ENCODE measurements at regions not wholly inside any gene's neighbourhood (a gene's known extent, or its start where the extent isn't known, plus 50 kb on each side); places are given as distances from the start of the nearest gene placed in this dataset.

DNA sequence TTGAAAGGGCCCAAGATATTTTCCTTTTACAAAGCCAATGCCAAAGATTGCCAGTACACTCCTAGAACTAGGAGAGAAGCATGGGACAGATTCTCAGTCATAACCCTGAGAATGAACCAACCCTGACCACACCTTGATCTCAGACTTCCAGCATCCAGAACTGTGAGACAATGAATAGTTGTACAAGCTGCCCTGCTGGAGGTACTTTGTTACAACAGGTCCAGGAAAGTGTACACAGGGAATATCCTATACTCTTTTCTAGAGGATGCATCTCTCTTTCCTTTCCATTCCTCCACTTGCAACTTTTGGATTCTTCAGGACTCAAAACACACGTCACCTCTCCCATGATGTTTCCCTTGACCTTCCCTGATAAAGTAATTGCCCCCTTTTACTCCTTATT is 325.7 kb downstream of the RFC3 start:
- Histone ChIP-seq H3K36me3 (ENCODE audit: low read depth, missing control alignments) (no peaks in the 10 kb centered on the region), H3K9me3 (no peaks in the 10 kb centered on the region), H3K4me1 (no peaks in the 10 kb centered on the region), H3K27me3 (no peaks in the 10 kb centered on the region), H3K4me3 (no peak overlapping the region), H3K27ac (no peak overlapping the region)
- DNase-seq = no peak
- TF ChIP-seq, protein P1, sequence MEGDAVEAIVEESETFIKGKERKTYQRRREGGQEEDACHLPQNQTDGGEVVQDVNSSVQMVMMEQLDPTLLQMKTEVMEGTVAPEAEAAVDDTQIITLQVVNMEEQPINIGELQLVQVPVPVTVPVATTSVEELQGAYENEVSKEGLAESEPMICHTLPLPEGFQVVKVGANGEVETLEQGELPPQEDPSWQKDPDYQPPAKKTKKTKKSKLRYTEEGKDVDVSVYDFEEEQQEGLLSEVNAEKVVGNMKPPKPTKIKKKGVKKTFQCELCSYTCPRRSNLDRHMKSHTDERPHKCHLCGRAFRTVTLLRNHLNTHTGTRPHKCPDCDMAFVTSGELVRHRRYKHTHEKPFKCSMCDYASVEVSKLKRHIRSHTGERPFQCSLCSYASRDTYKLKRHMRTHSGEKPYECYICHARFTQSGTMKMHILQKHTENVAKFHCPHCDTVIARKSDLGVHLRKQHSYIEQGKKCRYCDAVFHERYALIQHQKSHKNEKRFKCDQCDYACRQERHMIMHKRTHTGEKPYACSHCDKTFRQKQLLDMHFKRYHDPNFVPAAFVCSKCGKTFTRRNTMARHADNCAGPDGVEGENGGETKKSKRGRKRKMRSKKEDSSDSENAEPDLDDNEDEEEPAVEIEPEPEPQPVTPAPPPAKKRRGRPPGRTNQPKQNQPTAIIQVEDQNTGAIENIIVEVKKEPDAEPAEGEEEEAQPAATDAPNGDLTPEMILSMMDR (IDR thresholded peaks at IDR 0.05) = no peak
- TF ChIP-seq POLR2A (IDR thresholded peaks at IDR 0.05) = no peak
- WGBS, 2 donors = 91 to 100% methylated on average over 1 of the region's 1 CpG
- intact Hi-C loops (cut with DNase I; ENCODE audit: low total_unique reads) = no loop called here

DNA sequence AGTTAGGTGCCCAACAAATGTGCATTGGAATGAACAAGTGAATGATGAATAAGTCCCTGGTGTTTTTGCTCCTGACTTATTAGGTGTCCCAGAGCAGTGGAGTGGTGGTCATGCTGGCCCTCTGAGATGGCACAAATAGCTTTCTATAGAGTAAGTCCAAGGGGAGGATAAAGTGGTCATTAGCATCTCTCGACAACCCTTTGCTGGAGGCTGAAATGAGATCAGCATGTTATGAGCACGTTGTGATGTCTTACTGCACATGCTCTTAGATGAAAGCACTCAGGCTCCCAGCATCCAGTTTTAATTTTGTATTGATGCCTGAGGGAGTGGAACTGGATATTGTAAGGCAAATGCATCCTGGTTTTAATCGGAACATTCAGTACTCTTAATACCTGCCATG is 326.2 kb downstream of the RFC3 start:
- Histone ChIP-seq H3K9me3 (no peaks in the 10 kb centered on the region), H3K4me1 (no peaks in the 10 kb centered on the region), H3K36me3 (ENCODE audit: low read depth, missing control alignments) (no peaks in the 10 kb centered on the region), H3K27ac (no peak overlapping the region), H3K27me3 (no peaks in the 10 kb centered on the region), H3K4me3 (no peak overlapping the region)
- TF ChIP-seq POLR2A (IDR thresholded peaks at IDR 0.05) = no peak
- TF ChIP-seq, protein P1 (IDR thresholded peaks at IDR 0.05) = no peak
- intact Hi-C loops (cut with DNase I; ENCODE audit: low total_unique reads) = no loop called here
- WGBS, 2 donors = 59 to 83% methylated on average over 3 of the region's 3 CpGs
- DNase-seq = no peak

DNA sequence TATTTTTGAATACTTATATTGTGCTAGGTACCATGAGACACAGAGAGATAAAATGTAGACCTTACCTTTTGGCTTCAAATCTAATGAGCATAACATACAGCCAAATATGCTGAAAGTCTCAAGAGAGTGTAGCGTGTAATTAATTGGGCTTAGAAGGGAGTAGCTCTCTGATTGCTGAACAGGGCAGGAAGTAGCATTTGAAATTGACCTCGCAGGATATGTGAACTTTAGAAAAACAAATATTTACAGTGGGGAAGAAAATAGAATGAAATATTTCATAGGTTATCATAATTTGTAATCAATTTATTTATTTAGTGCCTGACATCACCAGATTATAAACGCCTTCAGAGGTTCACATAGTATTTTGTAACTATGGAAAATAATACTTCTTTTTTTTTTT is 327.1 kb downstream of the RFC3 start:
- 53 to 57% methylated on average over 3 of the region's 3 CpGs for WGBS, 2 donors
- no peak for DNase-seq
- H3K4me3 ChIP-seq = no peak overlapping the region
- no peaks in the 10 kb centered on the region for H3K4me1 ChIP-seq
- H3K27me3 ChIP-seq = no peaks in the 10 kb centered on the region
- H3K27ac ChIP-seq = no peak overlapping the region
- no peak for TF ChIP-seq POLR2A (IDR thresholded peaks at IDR 0.05)
- TF ChIP-seq, protein P1 (IDR thresholded peaks at IDR 0.05) = no peak
- intact Hi-C loops (cut with DNase I; ENCODE audit: low total_unique reads) = no loop called here
- no peaks in the 10 kb centered on the region for H3K9me3 ChIP-seq
- H3K36me3 ChIP-seq (ENCODE audit: low read depth, missing control alignments) = no peaks in the 10 kb centered on the region

DNA sequence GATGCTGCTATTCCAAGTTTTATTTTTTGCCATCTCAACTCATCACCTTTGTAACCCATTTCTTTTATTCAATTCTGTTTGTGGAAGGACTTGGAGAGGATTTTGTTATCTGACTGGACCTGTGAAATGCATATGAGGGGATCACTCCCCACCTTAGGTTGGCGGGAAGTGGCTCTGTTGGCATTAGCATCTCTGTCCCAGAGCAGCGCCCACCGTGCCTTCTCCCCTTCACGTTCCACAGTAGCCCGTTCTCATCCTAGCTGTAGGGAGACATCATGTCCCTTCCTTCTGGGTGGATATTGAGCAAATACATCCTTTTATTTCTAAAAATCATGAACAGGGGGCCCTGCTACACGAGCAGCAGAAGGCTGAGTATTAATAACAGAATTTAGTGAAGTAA is 330.4 kb downstream of the RFC3 start:
- intact Hi-C loops (cut with DNase I; ENCODE audit: low total_unique reads) = no loop called here
- no peaks in the 10 kb centered on the region for H3K27me3 ChIP-seq
- H3K9me3 ChIP-seq = no peaks in the 10 kb centered on the region
- H3K4me3 ChIP-seq = no peak overlapping the region
- H3K27ac ChIP-seq = no peak overlapping the region
- DNase-seq = no peak
- H3K36me3 ChIP-seq (ENCODE audit: low read depth, missing control alignments) = no peaks in the 10 kb centered on the region
- no peaks in the 10 kb centered on the region for H3K4me1 ChIP-seq
- no peak for TF ChIP-seq POLR2A (IDR thresholded peaks at IDR 0.05)
- TF ChIP-seq, protein P1 (IDR thresholded peaks at IDR 0.05) = no peak
- 81 to 94% methylated on average over 6 of the region's 6 CpGs for WGBS, 2 donors

GRCh38 chr13:34151885-34152284 is 333.9 kb downstream of the RFC3 start:
- intact Hi-C loops (cut with DNase I; ENCODE audit: low total_unique reads) = no loop called here
- Histone ChIP-seq H3K27ac (no peak overlapping the region), H3K36me3 (ENCODE audit: low read depth, missing control alignments) (no peaks in the 10 kb centered on the region), H3K27me3 (no peaks in the 10 kb centered on the region), H3K9me3 (no peaks in the 10 kb centered on the region), H3K4me3 (no peak overlapping the region), H3K4me1 (no peaks in the 10 kb centered on the region)
- WGBS, 2 donors = 93 to 100% methylated on average over 1 of the region's 1 CpG
- DNase-seq = no peak
- TF ChIP-seq, protein P1 (IDR thresholded peaks at IDR 0.05) = no peak
- TF ChIP-seq POLR2A (IDR thresholded peaks at IDR 0.05) = no peak

Data from testis (tissue), 2 donors.